HEK293T (cell line): ENCODE measurements at regions not wholly inside any gene's neighbourhood (a gene's known extent, or its start where the extent isn't known, plus 50 kb on each side); places are given as distances from the start of the nearest gene placed in this dataset.

Source experiments
- CTCF ChIA-PET: fragments of 350-600 bp; formaldehyde crosslinking; extraction: SDS; loops from one replicate; lab custom pipeline; 2021; ENCODE audit warnings: antibody characterized with exemption, inconsistent platforms; lab: Yijun Ruan, JAX
- POLR2A ChIA-PET: fragments of 350-600 bp; formaldehyde crosslinking; extraction: SDS; loops from one replicate; lab custom pipeline; 2020; ENCODE audit warnings: antibody characterized with exemption, inconsistent platforms; lab: Yijun Ruan, JAX
- DNase-seq: peaks from one replicate; pipeline ENCODE4 v3.0.0; 2012; ENCODE audit warnings: mixed read lengths; ENCODE audit errors: extremely low spot score
- ARNT ChIP-seq: fragments of 450-650 bp; IDR thresholded peaks from 2 replicates; pipeline ENCODE4 v1.6.1; 2017; ENCODE audit warnings: mild to moderate bottlenecking
- BHLHE40 ChIP-seq: fragments of 450-650 bp; IDR thresholded peaks from 2 replicates; pipeline ENCODE4 v1.6.1; 2016; ENCODE audit warnings: mild to moderate bottlenecking, moderate library complexity, borderline replicate concordance
- CTBP1 ChIP-seq: fragments of 450-650 bp; IDR thresholded peaks from 2 replicates; pipeline ENCODE4 v1.6.1; 2016; ENCODE audit warnings: borderline replicate concordance
- ELF4 ChIP-seq: fragments of 450-650 bp; IDR thresholded peaks from 2 replicates; pipeline ENCODE4 v1.6.1; 2017; ENCODE audit warnings: antibody characterized with exemption
- FOXA1 ChIP-seq: fragments of 450-650 bp; IDR thresholded peaks from 2 replicates; pipeline ENCODE4 v1.6.1; 2016; ENCODE audit warnings: mild to moderate bottlenecking
- FOXK2 ChIP-seq: fragments of 450-650 bp; IDR thresholded peaks from 2 replicates; pipeline ENCODE4 v1.6.1; 2016; ENCODE audit warnings: mild to moderate bottlenecking
- FOXM1 ChIP-seq: fragments of 450-650 bp; IDR thresholded peaks from 2 replicates; pipeline ENCODE4 v1.6.1; 2017; ENCODE audit warnings: mild to moderate bottlenecking, borderline replicate concordance
- HDGF ChIP-seq: fragments of 450-650 bp; IDR thresholded peaks from 2 replicates; pipeline ENCODE4 v1.6.1; 2017; ENCODE audit warnings: antibody characterized with exemption, borderline replicate concordance
- L3MBTL2 ChIP-seq: fragments of 450-650 bp; conservative IDR thresholded peaks from 2 replicates; pipeline ENCODE4 v1.6.1; 2016; ENCODE audit warnings: mild to moderate bottlenecking
- LEF1 ChIP-seq: fragments of 450-650 bp; IDR thresholded peaks from 2 replicates; pipeline ENCODE4 v1.6.1; 2017; ENCODE audit warnings: mild to moderate bottlenecking, borderline replicate concordance
- NFRKB ChIP-seq: fragments of 450-650 bp; IDR thresholded peaks from 2 replicates; pipeline ENCODE4 v1.6.1; 2016; ENCODE audit warnings: mild to moderate bottlenecking, moderate library complexity
- SP1 ChIP-seq: fragments of 450-650 bp; IDR thresholded peaks from 2 replicates; pipeline ENCODE4 v1.6.1; 2017
- SUZ12 ChIP-seq: fragments of 450-650 bp; IDR thresholded peaks from 2 replicates; pipeline ENCODE4 v1.6.1; 2016; ENCODE audit warnings: mild to moderate bottlenecking
- TARDBP ChIP-seq: fragments of 450-650 bp; IDR thresholded peaks from 2 replicates; pipeline ENCODE4 v1.6.1; 2016
- ZNF384 ChIP-seq: fragments of 450-650 bp; IDR thresholded peaks from 2 replicates; pipeline ENCODE4 v1.6.1; 2016
- TF ChIP-seq, protein P1 (sequence below): fragments of 450-650 bp; IDR thresholded peaks from 2 replicates; pipeline ENCODE4 v1.6.1; 2016

DNA sequence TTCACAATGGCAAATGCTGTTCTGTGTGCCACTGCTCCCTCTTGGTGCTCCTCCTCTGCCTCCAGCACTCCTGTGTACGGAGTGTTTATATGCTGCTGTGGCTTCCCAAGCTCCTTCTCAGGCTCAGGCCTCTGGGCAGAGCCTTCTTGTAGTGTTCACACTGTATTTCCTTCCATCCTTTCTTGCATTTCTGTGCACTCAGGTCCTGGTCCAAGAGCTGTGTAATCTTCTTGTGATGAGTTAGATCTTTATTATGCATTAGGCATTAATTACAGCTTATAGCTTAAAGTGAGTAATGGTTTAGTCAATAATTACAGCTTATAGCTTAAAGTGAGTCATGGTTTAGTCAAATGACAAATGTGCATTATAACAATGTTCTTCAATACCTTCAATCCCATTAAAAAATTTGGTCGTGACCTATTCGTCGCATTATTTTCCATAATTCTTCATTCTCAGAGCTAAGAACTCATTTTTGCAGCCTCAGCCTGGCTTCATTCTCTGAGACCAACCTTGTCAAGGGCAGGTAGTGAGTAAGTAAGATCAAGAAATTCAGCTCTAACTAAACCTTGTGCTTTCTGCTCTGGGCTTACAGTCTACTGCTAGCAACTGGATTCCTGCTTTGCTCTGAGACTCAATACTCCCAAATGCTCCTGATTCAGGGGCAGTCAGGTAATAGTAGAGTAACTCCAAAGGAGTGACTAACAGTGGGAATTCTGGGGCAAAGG lies 154.5 kb upstream of the SPAG17 start:
- CTCF ChIA-PET = no interaction called here
- TF ChIP-seq ELF4 (no peak), L3MBTL2 (no peak), SUZ12 (no peak), CTBP1 (no peak), HDGF (no peak), SP1 (no peak), NFRKB (no peak), BHLHE40 (no peak), FOXK2 (no peak), ZNF384 (no peak), FOXM1 (no peak), FOXA1 (no peak), LEF1 (no peak), TARDBP (no peak), ARNT (no peak)
- TF ChIP-seq, protein P1, sequence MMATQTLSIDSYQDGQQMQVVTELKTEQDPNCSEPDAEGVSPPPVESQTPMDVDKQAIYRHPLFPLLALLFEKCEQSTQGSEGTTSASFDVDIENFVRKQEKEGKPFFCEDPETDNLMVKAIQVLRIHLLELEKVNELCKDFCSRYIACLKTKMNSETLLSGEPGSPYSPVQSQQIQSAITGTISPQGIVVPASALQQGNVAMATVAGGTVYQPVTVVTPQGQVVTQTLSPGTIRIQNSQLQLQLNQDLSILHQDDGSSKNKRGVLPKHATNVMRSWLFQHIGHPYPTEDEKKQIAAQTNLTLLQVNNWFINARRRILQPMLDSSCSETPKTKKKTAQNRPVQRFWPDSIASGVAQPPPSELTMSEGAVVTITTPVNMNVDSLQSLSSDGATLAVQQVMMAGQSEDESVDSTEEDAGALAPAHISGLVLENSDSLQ = no peak
- POLR2A ChIA-PET = no interaction called here
- DNase-seq = no peak

DNA sequence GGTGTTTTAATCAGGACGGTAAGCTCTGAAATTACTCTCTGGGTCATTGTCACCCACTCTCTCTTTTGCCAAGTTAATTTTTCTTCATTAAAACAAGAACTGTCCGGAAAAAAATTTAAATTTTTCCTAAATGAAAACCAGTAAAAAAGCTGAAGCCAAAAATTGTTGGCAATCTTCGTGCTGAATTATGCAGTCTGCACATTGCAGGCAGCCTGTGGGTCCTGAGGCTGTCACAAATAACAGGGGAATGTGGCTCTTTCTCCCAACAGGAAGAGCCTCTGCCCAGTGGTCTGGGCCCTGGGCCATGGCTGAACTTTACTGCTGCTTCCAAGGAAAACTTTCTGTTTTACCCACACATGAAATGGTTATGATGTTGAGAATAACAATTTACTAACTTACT lies 153.9 kb upstream of the SPAG17 start:
- TF ChIP-seq HDGF (no peak), TARDBP (no peak), NFRKB (no peak), CTBP1 (no peak), SUZ12 (no peak), SP1 (no peak), ZNF384 (no peak), BHLHE40 (no peak)
- TF ChIP-seq, protein P1 = no peak
- DNase-seq = no peak
- POLR2A ChIA-PET = no interaction called here
- CTCF ChIA-PET = no interaction called here

DNA sequence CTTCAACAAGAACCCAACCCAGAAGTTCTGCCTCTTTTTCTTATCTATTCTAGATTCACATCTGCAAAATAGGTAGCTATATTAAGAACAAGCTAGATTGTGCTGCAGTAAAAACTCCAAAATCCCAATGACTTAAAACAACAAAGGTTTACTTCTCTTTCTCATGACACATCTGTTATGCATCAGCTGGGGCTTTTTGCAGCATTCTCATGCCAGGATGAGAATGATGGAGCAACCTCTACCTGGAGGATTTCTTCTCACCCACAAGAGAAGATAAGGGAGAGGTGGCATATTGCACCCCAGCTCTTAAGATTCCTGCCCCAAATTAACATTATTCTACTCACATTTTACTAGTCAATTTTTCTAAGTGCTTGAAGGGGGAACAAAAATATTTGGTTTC lies 152.3 kb upstream of the SPAG17 start:
- TF ChIP-seq FOXA1 = no peak
- TF ChIP-seq HDGF = no peak
- TF ChIP-seq ELF4 = no peak
- no peak for TF ChIP-seq FOXM1
- no peak for TF ChIP-seq CTBP1
- TF ChIP-seq ZNF384 = no peak
- no peak for TF ChIP-seq L3MBTL2

GRCh38 chr1:118335331-118335732 lies 150.3 kb upstream of the SPAG17 start:
- no peak for DNase-seq
- CTCF ChIA-PET = no interaction called here
- TF ChIP-seq BHLHE40 = no peak
- TF ChIP-seq, protein P1 = no peak
- TF ChIP-seq SUZ12 = no peak
- TF ChIP-seq ELF4 = no peak
- no peak for TF ChIP-seq FOXM1
- TF ChIP-seq ARNT = no peak
- no peak for TF ChIP-seq CTBP1
- no peak for TF ChIP-seq ZNF384
- no peak for TF ChIP-seq L3MBTL2
- TF ChIP-seq SP1 = no peak
- TF ChIP-seq TARDBP = no peak
- no peak for TF ChIP-seq FOXK2
- no peak for TF ChIP-seq FOXA1
- TF ChIP-seq NFRKB = no peak
- no peak for TF ChIP-seq LEF1
- no peak for TF ChIP-seq HDGF
- POLR2A ChIA-PET = no interaction called here

More for the DNA sequence above, 152.3 kb upstream of the SPAG17 start:
- POLR2A ChIA-PET = no interaction called here
- DNase-seq = no peak
- CTCF ChIA-PET = no interaction called here

- POLR2A ChIA-PET = no interaction called here
- DNase-seq = no peak
- CTCF ChIA-PET = interaction anchor here (0.7 kb wide), 2 partner anchors 650 to 915 kb away, joined by 3 read pairs; no protein-coding TSS in a partner anchor
- TF ChIP-seq FOXA1 = no peak
- no peak for TF ChIP-seq FOXM1
- no peak for TF ChIP-seq FOXK2
- no peak for TF ChIP-seq HDGF
- no peak for TF ChIP-seq CTBP1
- no peak for TF ChIP-seq L3MBTL2
- no peak for TF ChIP-seq LEF1
- TF ChIP-seq, protein P1 = no peak
Observed at GRCh38 chr1:118334506-118334905, 149.5 kb upstream of the SPAG17 start.
